ENCODE measurements at regions not wholly inside any gene's neighbourhood (a gene's known extent, or its start where the extent isn't known, plus 50 kb on each side); places are given as distances from the start of the nearest gene placed in this dataset.

DNA sequence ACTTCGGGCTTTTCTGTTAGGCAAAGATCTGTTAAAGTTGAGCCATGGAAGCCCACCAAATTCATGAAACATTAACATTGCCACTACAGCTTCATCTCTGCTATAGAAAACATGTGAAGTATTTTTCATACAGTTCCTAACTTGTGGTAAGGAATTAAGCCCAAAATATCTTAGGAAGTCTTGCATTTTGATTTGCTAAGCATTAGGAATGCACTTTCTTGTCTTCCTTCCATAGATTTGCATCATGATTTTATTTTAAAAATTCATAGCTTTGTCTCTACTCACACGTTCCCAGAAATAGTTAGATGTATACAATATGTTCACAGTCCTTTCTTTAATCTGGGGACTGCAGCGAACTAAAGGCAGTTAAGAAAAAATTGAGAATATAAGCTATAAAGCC lies 325.6 kb downstream of the CENPW start:
- H3K4me2 ChIP-seq (ENCODE audit: low read length), result no peak overlapping the region
- no TSS peak for BruUV-seq (replicated peaks)
- no peaks in the 10 kb centered on the region for H3K27me3 ChIP-seq (ENCODE audit: insufficient read depth, low read length)
- no peaks in the 10 kb centered on the region for H3K4me1 ChIP-seq (ENCODE audit: control insufficient read depth in 1 of 2, insufficient read depth in 2 of 2, low read length in 2 of 2)
- H4K20me1 ChIP-seq (ENCODE audit: insufficient read depth), result no peaks in the 10 kb centered on the region
- ChIA-PET CTCF (interaction anchor here (1.7 kb wide), 1 partner anchor 8 kb away, joined by 4 read pairs; no protein-coding TSS in a partner anchor), POLR2A (no interaction called here), RAD21 (ENCODE audit: low non-redundant PET in 1 of 2, low total read pairs in 2 of 2, uncharacterized antibody in 2 of 2, unreplicated experiment in 2 of 2) (no interaction called here)
- H3K36me3 ChIP-seq (ENCODE audit: control insufficient read depth in 1 of 2, insufficient read depth in 2 of 2, low read length in 2 of 2), result no peaks in the 10 kb centered on the region
- ATAC-seq (no peak), DNase-seq (ENCODE audit: low read depth, low spot score) (no peak)
- H3K4me3 ChIP-seq (replicated peaks in 1 of 2; ENCODE audit: low read depth in 1 of 2, low read length in 2 of 2), result no peak overlapping the region
- H3K27ac ChIP-seq (ENCODE audit: low read depth, low read length), result no peak overlapping the region
- TF ChIP-seq CEBPB (IDR thresholded peaks at IDR 0.05; ENCODE audit: low read depth) (no peak), ELF1 (IDR thresholded peaks at IDR 0.05; ENCODE audit: borderline replicate concordance, low read depth) (no peak), ZFX (IDR thresholded peaks at IDR 0.05) (no peak)
- TF ChIP-seq, protein P1, sequence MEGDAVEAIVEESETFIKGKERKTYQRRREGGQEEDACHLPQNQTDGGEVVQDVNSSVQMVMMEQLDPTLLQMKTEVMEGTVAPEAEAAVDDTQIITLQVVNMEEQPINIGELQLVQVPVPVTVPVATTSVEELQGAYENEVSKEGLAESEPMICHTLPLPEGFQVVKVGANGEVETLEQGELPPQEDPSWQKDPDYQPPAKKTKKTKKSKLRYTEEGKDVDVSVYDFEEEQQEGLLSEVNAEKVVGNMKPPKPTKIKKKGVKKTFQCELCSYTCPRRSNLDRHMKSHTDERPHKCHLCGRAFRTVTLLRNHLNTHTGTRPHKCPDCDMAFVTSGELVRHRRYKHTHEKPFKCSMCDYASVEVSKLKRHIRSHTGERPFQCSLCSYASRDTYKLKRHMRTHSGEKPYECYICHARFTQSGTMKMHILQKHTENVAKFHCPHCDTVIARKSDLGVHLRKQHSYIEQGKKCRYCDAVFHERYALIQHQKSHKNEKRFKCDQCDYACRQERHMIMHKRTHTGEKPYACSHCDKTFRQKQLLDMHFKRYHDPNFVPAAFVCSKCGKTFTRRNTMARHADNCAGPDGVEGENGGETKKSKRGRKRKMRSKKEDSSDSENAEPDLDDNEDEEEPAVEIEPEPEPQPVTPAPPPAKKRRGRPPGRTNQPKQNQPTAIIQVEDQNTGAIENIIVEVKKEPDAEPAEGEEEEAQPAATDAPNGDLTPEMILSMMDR (IDR thresholded peaks at IDR 0.05 in 2 of 3, conservative IDR thresholded peaks at IDR 0.05 in 1 of 3; ENCODE audit: borderline replicate concordance in 1 of 3, insufficient read depth in 1 of 3, low read depth in 2 of 3, low read length in 2 of 3), result no peak
- no peaks in the 10 kb centered on the region for H3K9me2 ChIP-seq (ENCODE audit: insufficient read depth)
- no peak overlapping the region for H2AFZ ChIP-seq (ENCODE audit: low read depth, low read length, poor library complexity, severe bottlenecking)
- H3K79me2 ChIP-seq (ENCODE audit: insufficient read depth, low read length), result no peaks in the 10 kb centered on the region
- intact Hi-C loops (cut with micrococcal nuclease), result no loop called here
- no peak overlapping the region for H3K9ac ChIP-seq (ENCODE audit: low read length)
- no peaks in the 10 kb centered on the region for H3K9me3 ChIP-seq (ENCODE audit: control insufficient read depth in 1 of 2, insufficient read depth in 1 of 2, low read depth in 1 of 2, low read length in 2 of 2)

DNA sequence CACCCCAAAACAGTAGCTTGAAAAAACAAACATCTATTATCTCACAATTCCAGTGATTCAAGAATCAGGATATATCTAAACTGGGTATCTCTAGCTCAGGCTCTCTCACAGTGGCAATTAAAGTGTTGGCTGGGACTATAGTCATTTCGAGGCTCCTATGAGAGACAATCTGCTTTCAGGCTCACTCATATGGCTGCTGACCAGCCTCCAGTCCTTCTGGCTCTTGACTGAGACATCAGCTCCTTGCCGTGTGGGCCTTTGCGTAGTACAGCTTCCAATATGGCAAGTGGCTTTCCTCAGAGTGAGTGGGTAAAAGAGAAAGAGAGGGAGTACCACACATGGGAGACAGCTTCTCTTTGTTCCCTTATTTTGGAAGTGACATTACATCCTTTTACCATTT lies 327.2 kb downstream of the CENPW start:
- ATAC-seq (no peak), DNase-seq (ENCODE audit: low read depth, low spot score) (no peak)
- H3K36me3 ChIP-seq (ENCODE audit: control insufficient read depth in 1 of 2, insufficient read depth in 2 of 2, low read length in 2 of 2), result no peaks in the 10 kb centered on the region
- no peak overlapping the region for H3K9ac ChIP-seq (ENCODE audit: low read length)
- no peaks in the 10 kb centered on the region for H3K27me3 ChIP-seq (ENCODE audit: insufficient read depth, low read length)
- no peaks in the 10 kb centered on the region for H4K20me1 ChIP-seq (ENCODE audit: insufficient read depth)
- H2AFZ ChIP-seq (ENCODE audit: low read depth, low read length, poor library complexity, severe bottlenecking), result no peak overlapping the region
- H3K4me2 ChIP-seq (ENCODE audit: low read length), result no peak overlapping the region
- ChIA-PET RAD21 (ENCODE audit: low non-redundant PET in 1 of 2, low total read pairs in 2 of 2, uncharacterized antibody in 2 of 2, unreplicated experiment in 2 of 2) (no interaction called here), CTCF (no interaction called here), POLR2A (no interaction called here)
- no peaks in the 10 kb centered on the region for H3K9me3 ChIP-seq (ENCODE audit: control insufficient read depth in 1 of 2, insufficient read depth in 1 of 2, low read depth in 1 of 2, low read length in 2 of 2)
- intact Hi-C loops (cut with micrococcal nuclease), result no loop called here
- H3K9me2 ChIP-seq (ENCODE audit: insufficient read depth), result no peaks in the 10 kb centered on the region
- BruUV-seq (replicated peaks), result no TSS peak
- no peaks in the 10 kb centered on the region for H3K79me2 ChIP-seq (ENCODE audit: insufficient read depth, low read length)
- no peaks in the 10 kb centered on the region for H3K4me1 ChIP-seq (ENCODE audit: control insufficient read depth in 1 of 2, insufficient read depth in 2 of 2, low read length in 2 of 2)
- H3K27ac ChIP-seq (ENCODE audit: low read depth, low read length), result no peak overlapping the region
- H3K4me3 ChIP-seq (replicated peaks in 1 of 2; ENCODE audit: low read depth in 1 of 2, low read length in 2 of 2), result no peak overlapping the region
- TF ChIP-seq, protein P2, sequence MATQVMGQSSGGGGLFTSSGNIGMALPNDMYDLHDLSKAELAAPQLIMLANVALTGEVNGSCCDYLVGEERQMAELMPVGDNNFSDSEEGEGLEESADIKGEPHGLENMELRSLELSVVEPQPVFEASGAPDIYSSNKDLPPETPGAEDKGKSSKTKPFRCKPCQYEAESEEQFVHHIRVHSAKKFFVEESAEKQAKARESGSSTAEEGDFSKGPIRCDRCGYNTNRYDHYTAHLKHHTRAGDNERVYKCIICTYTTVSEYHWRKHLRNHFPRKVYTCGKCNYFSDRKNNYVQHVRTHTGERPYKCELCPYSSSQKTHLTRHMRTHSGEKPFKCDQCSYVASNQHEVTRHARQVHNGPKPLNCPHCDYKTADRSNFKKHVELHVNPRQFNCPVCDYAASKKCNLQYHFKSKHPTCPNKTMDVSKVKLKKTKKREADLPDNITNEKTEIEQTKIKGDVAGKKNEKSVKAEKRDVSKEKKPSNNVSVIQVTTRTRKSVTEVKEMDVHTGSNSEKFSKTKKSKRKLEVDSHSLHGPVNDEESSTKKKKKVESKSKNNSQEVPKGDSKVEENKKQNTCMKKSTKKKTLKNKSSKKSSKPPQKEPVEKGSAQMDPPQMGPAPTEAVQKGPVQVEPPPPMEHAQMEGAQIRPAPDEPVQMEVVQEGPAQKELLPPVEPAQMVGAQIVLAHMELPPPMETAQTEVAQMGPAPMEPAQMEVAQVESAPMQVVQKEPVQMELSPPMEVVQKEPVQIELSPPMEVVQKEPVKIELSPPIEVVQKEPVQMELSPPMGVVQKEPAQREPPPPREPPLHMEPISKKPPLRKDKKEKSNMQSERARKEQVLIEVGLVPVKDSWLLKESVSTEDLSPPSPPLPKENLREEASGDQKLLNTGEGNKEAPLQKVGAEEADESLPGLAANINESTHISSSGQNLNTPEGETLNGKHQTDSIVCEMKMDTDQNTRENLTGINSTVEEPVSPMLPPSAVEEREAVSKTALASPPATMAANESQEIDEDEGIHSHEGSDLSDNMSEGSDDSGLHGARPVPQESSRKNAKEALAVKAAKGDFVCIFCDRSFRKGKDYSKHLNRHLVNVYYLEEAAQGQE (IDR thresholded peaks at IDR 0.05; ENCODE audit: low read depth), result no peak
- TF ChIP-seq, protein P1 (IDR thresholded peaks at IDR 0.05 in 2 of 3, conservative IDR thresholded peaks at IDR 0.05 in 1 of 3; ENCODE audit: borderline replicate concordance in 1 of 3, insufficient read depth in 1 of 3, low read depth in 2 of 3, low read length in 2 of 3), result no peak
- TF ChIP-seq TCF7L2 (IDR thresholded peaks at IDR 0.05; ENCODE audit: borderline replicate concordance, extremely low read depth, insufficient read depth, insufficient read length) (no peak), YY1 (IDR thresholded peaks at IDR 0.05; ENCODE audit: extremely low read depth, insufficient replicate concordance, low read depth, low read length) (no peak), SP1 (IDR thresholded peaks at IDR 0.05; ENCODE audit: low read depth) (no peak), CEBPB (IDR thresholded peaks at IDR 0.05; ENCODE audit: low read depth) (no peak), FOSL1 (IDR thresholded peaks at IDR 0.05; ENCODE audit: low read depth) (no peak), ZNF274 (IDR thresholded peaks at IDR 0.05; ENCODE audit: low read depth, low read length) (no peak), RAD21 (IDR thresholded peaks at IDR 0.05; ENCODE audit: low read depth) (no peak), ZFX (IDR thresholded peaks at IDR 0.05) (no peak)
- TF ChIP-seq, protein P3, sequence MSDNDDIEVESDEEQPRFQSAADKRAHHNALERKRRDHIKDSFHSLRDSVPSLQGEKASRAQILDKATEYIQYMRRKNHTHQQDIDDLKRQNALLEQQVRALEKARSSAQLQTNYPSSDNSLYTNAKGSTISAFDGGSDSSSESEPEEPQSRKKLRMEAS (IDR thresholded peaks at IDR 0.05), result no peak
